ENCODE measurements at regions not wholly inside any gene's neighbourhood (a gene's known extent, or its start where the extent isn't known, plus 50 kb on each side); places are given as distances from the start of the nearest gene placed in this dataset.

GRCh38 chr5:120239086-120239485, 225.0 kb upstream of the PRR16 start:
- TF ChIP-seq EZH2 (IDR thresholded peaks at IDR 0.05; ENCODE audit: insufficient read depth, poor library complexity, severe bottlenecking) = no peak
- no peak for TF ChIP-seq EZH2phosphoT487 (IDR thresholded peaks at IDR 0.05; ENCODE audit: insufficient read depth, low read depth)

All from GM23248 (cell line).